ENCODE measurements at regions not wholly inside any gene's neighbourhood (a gene's known extent, or its start where the extent isn't known, plus 50 kb on each side); places are given as distances from the start of the nearest gene placed in this dataset.

GRCh38 chr1:192518700-192519099 lies 56.9 kb upstream of the RGS1 start:
- Histone ChIP-seq H3K36me3 (ENCODE audit: control insufficient read depth in 2 of 2, insufficient read depth in 2 of 2, low read length in 2 of 2) (no peaks in the 10 kb centered on the region), H3K9ac (ENCODE audit: low read depth in 1 of 2, low read length in 2 of 2) (no peak overlapping the region), H3K27ac (ENCODE audit: low read depth in 2 of 2, low read length in 2 of 2) (no peak overlapping the region), H3K9me3 (ENCODE audit: control insufficient read depth in 2 of 2, low read length in 2 of 2) (no peaks in the 10 kb centered on the region), H3K4me3 (ENCODE audit: low read length in 2 of 2) (no peak overlapping the region), H3K4me1 (ENCODE audit: control insufficient read depth in 2 of 2, insufficient read depth in 2 of 2, low read length in 2 of 2) (no peaks in the 10 kb centered on the region), H3K27me3 (ENCODE audit: control insufficient read depth in 2 of 2, insufficient read depth in 2 of 2, low read length in 2 of 2) (no peaks in the 10 kb centered on the region)

DNA sequence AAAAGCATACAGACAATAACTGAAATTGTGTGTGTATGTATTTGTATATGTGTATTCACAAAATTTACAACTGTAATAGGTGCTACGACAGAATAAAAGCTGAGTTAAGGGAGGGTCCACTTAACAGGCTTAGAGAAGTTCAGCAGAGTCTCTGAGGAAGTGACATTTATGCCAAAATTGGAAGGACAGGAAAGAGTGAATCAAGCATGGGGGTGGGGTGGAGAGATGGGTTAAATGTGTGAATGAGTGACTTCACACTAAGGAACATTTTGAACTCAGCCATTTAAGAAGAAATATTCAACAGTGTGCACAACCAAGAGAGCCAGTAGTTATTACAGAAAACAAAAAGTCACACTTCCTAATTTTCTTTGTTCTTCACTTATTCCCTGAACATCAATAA lies 53.8 kb upstream of the RGS1 start:
- no peaks in the 10 kb centered on the region for H3K9me3 ChIP-seq (ENCODE audit: control insufficient read depth in 2 of 2, low read length in 2 of 2)
- no peaks in the 10 kb centered on the region for H3K36me3 ChIP-seq (ENCODE audit: control insufficient read depth in 2 of 2, insufficient read depth in 2 of 2, low read length in 2 of 2)
- no peaks in the 10 kb centered on the region for H3K4me1 ChIP-seq (ENCODE audit: control insufficient read depth in 2 of 2, insufficient read depth in 2 of 2, low read length in 2 of 2)
- H3K9ac ChIP-seq (ENCODE audit: low read depth in 1 of 2, low read length in 2 of 2) = no peak overlapping the region
- H3K4me3 ChIP-seq (ENCODE audit: low read length in 2 of 2) = no peak overlapping the region
- H3K27me3 ChIP-seq (ENCODE audit: control insufficient read depth in 2 of 2, insufficient read depth in 2 of 2, low read length in 2 of 2) = no peaks in the 10 kb centered on the region
- H3K27ac ChIP-seq (ENCODE audit: low read depth in 2 of 2, low read length in 2 of 2) = no peak overlapping the region

DNA sequence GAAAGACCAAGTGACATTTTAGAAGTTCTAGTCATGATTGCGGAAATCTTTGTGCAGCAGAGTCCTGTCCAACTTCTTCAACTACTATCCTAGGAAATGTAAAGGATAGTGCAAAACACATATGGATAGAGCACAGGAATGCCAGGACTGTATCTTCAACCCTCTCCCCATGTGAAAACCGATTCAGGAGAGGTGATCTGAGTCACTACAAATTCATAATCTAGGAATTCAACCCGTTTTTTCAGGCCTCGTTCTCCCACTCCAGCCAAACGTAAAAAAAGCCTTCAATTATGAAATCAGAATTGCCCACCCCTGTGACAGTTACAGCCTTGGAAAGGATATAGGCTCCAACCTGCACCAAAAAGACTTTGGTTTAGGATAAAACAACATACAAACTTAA lies 52.9 kb upstream of the RGS1 start:
- H3K27me3 ChIP-seq (ENCODE audit: control insufficient read depth in 2 of 2, insufficient read depth in 2 of 2, low read length in 2 of 2) = no peaks in the 10 kb centered on the region
- H3K36me3 ChIP-seq (ENCODE audit: control insufficient read depth in 2 of 2, insufficient read depth in 2 of 2, low read length in 2 of 2) = no peaks in the 10 kb centered on the region
- no peaks in the 10 kb centered on the region for H3K4me1 ChIP-seq (ENCODE audit: control insufficient read depth in 2 of 2, insufficient read depth in 2 of 2, low read length in 2 of 2)
- H3K9ac ChIP-seq (ENCODE audit: low read depth in 1 of 2, low read length in 2 of 2) = no peak overlapping the region
- H3K27ac ChIP-seq (ENCODE audit: low read depth in 2 of 2, low read length in 2 of 2) = no peak overlapping the region
- no peak overlapping the region for H3K4me3 ChIP-seq (ENCODE audit: low read length in 2 of 2)
- H3K9me3 ChIP-seq (ENCODE audit: control insufficient read depth in 2 of 2, low read length in 2 of 2) = no peaks in the 10 kb centered on the region

- no peak overlapping the region for H3K27ac ChIP-seq (ENCODE audit: low read depth in 2 of 2, low read length in 2 of 2)
- H3K36me3 ChIP-seq (ENCODE audit: control insufficient read depth in 2 of 2, insufficient read depth in 2 of 2, low read length in 2 of 2) = no peaks in the 10 kb centered on the region
- no peaks in the 10 kb centered on the region for H3K27me3 ChIP-seq (ENCODE audit: control insufficient read depth in 2 of 2, insufficient read depth in 2 of 2, low read length in 2 of 2)
- H3K9me3 ChIP-seq (ENCODE audit: control insufficient read depth in 2 of 2, low read length in 2 of 2) = no peaks in the 10 kb centered on the region
- no peak overlapping the region for H3K9ac ChIP-seq (ENCODE audit: low read depth in 1 of 2, low read length in 2 of 2)
- no peaks in the 10 kb centered on the region for H3K4me1 ChIP-seq (ENCODE audit: control insufficient read depth in 2 of 2, insufficient read depth in 2 of 2, low read length in 2 of 2)
- H3K4me3 ChIP-seq (ENCODE audit: low read length in 2 of 2) = no peak overlapping the region
Observed at GRCh38 chr1:192524223-192524622, 51.4 kb upstream of the RGS1 start.
